ENCODE measurements at regions not wholly inside any gene's neighbourhood (a gene's known extent, or its start where the extent isn't known, plus 50 kb on each side); places are given as distances from the start of the nearest gene placed in this dataset.

- no peak for ATAC-seq
- H3K36me3 ChIP-seq (replicated peaks in 1 of 2; ENCODE audit: insufficient read depth in 1 of 2, low read depth in 2 of 2) = no peaks in the 10 kb centered on the region
- H3K27ac ChIP-seq = no peak overlapping the region
- no peaks in the 10 kb centered on the region for H3K4me1 ChIP-seq
- 56% methylated on average over 2 of the region's 2 CpGs for WGBS, 2 donors
- TF ChIP-seq CTCF (IDR thresholded peaks at IDR 0.05) = no peak
- no peak for TF ChIP-seq POLR2A (IDR thresholded peaks at IDR 0.05)
- H3K9me3 ChIP-seq = no peaks in the 10 kb centered on the region
- no peaks in the 10 kb centered on the region for H3K27me3 ChIP-seq
- DNase-seq = no peak
- intact Hi-C loops (cut with DNase I) = no loop called here
- no peak overlapping the region for H3K4me3 ChIP-seq
These were observed 293.7 kb upstream of the RSPO3 start for GRCh38 chr6:126824815-126825214.

- H3K27ac ChIP-seq = no peak overlapping the region
- WGBS, 2 donors = 36 to 42% methylated on average over 1 of the region's 1 CpG
- DNase-seq (no peak), ATAC-seq (no peak)
- TF ChIP-seq POLR2A (IDR thresholded peaks at IDR 0.05) (no peak), CTCF (IDR thresholded peaks at IDR 0.05) (no peak)
- intact Hi-C loops (cut with DNase I) = no loop called here
- H3K4me3 ChIP-seq = no peak overlapping the region
- no peaks in the 10 kb centered on the region for H3K36me3 ChIP-seq (replicated peaks in 1 of 2; ENCODE audit: insufficient read depth in 1 of 2, low read depth in 2 of 2)
- no peaks in the 10 kb centered on the region for H3K27me3 ChIP-seq
- H3K9me3 ChIP-seq = no peaks in the 10 kb centered on the region
- H3K4me1 ChIP-seq = no peaks in the 10 kb centered on the region
These were observed 292.2 kb upstream of the RSPO3 start for GRCh38 chr6:126826166-126826714.

GRCh38 chr6:126831461-126831860, 287.0 kb upstream of the RSPO3 start:
- Histone ChIP-seq H3K27me3 (no peaks in the 10 kb centered on the region), H3K4me3 (no peak overlapping the region), H3K9me3 (no peaks in the 10 kb centered on the region), H3K36me3 (replicated peaks in 1 of 2; ENCODE audit: insufficient read depth in 1 of 2, low read depth in 2 of 2) (no peaks in the 10 kb centered on the region), H3K4me1 (no peaks in the 10 kb centered on the region), H3K27ac (no peak overlapping the region)
- ATAC-seq (no peak), DNase-seq (no peak)
- intact Hi-C loops (cut with DNase I) = no loop called here
- 59 to 76% methylated on average over 5 of the region's 5 CpGs for WGBS, 2 donors
- TF ChIP-seq CTCF (IDR thresholded peaks at IDR 0.05) = no peak
- TF ChIP-seq POLR2A (IDR thresholded peaks at IDR 0.05) = no peak

- 5 to 13% methylated on average over 1 of the region's 1 CpG for WGBS, 2 donors
- Histone ChIP-seq H3K36me3 (replicated peaks in 1 of 2; ENCODE audit: insufficient read depth in 1 of 2, low read depth in 2 of 2) (no peaks in the 10 kb centered on the region), H3K27ac (no peak overlapping the region), H3K4me1 (no peaks in the 10 kb centered on the region), H3K4me3 (no peak overlapping the region), H3K27me3 (no peaks in the 10 kb centered on the region), H3K9me3 (no peaks in the 10 kb centered on the region)
- ATAC-seq (no peak), DNase-seq (no peak)
- TF ChIP-seq POLR2A (IDR thresholded peaks at IDR 0.05) = no peak
- no peak for TF ChIP-seq CTCF (IDR thresholded peaks at IDR 0.05)
- intact Hi-C loops (cut with DNase I) = no loop called here
These were observed 275.7 kb upstream of the RSPO3 start for GRCh38 chr6:126842769-126843168.

- no peak overlapping the region for H3K4me3 ChIP-seq
- no peaks in the 10 kb centered on the region for H3K9me3 ChIP-seq
- no peak for ATAC-seq
- intact Hi-C loops (cut with DNase I) = no loop called here
- no peaks in the 10 kb centered on the region for H3K27me3 ChIP-seq
- H3K4me1 ChIP-seq = no peaks in the 10 kb centered on the region
- TF ChIP-seq POLR2A (IDR thresholded peaks at IDR 0.05) (no peak), CTCF (IDR thresholded peaks at IDR 0.05) (no peak)
- no peaks in the 10 kb centered on the region for H3K36me3 ChIP-seq (replicated peaks in 1 of 2; ENCODE audit: insufficient read depth in 1 of 2, low read depth in 2 of 2)
- DNase-seq = no peak
- H3K27ac ChIP-seq = no peak overlapping the region
These were observed 270.4 kb upstream of the RSPO3 start for GRCh38 chr6:126848119-126848518.

All from body of pancreas (tissue), 4 donors.